IMR-90 (cell line): ENCODE measurements at regions not wholly inside any gene's neighbourhood (a gene's known extent, or its start where the extent isn't known, plus 50 kb on each side); places are given as distances from the start of the nearest gene placed in this dataset.

ENCODE experiments used
- ATAC-seq: fragments of 200-7000 bp; cut with Tn5 transposase; 2 replicates; pipeline ENCODE4 v1.9.1; 2020; ENCODE audit warnings: low read depth, mild to moderate bottlenecking, moderate library complexity
- BruUV-seq: library from RNA; stranded (reverse); fragments of 400-500 nt; replicated peaks from 2 replicates; lab custom pipeline; 2021; lab: Mats Ljungman, UMichigan
- CTCF ChIA-PET: fragments of 300-600 bp; formaldehyde crosslinking; extraction: SDS; loops from one replicate; lab custom pipeline; 2021; ENCODE audit warnings: antibody characterized with exemption; lab: Yijun Ruan, JAX
- POLR2A ChIA-PET: fragments of 300-600 bp; sonication (Branson Sonifier 250); formaldehyde crosslinking; loops from one replicate; lab custom pipeline; 2022; ENCODE audit warnings: antibody characterized with exemption; ENCODE audit not compliant: unreplicated experiment; lab: Charles Lee
- DNase-seq: peaks from one replicate; pipeline ENCODE4 v3.0.0; 2013
- H2AFZ ChIP-seq: replicated peaks from 2 replicates; pipeline ENCODE3; 2013; ENCODE audit warnings: low read length, mild to moderate bottlenecking; ENCODE audit not compliant: poor library complexity
- H2AK5ac ChIP-seq: 2 replicates; pipeline ENCODE4 v1.6.1; 2013; ENCODE audit warnings: low read depth, low read length, inconsistent platforms
- H2AK9ac ChIP-seq: replicated peaks from 2 replicates; pipeline ENCODE3; 2013; ENCODE audit warnings: mild to moderate bottlenecking, low read depth, low read length, moderate library complexity; ENCODE audit not compliant: poor library complexity
- H2BK120ac ChIP-seq: 2 replicates; pipeline ENCODE4 v1.6.1; 2013; ENCODE audit warnings: low read depth, low read length, inconsistent platforms
- H2BK15ac ChIP-seq: 3 replicates; pipeline ENCODE4 v1.6.1; 2013; ENCODE audit warnings: low read depth, low read length, inconsistent platforms
- H2BK20ac ChIP-seq: 2 replicates; pipeline ENCODE4 v1.6.1; 2013; ENCODE audit warnings: low read depth, mild to moderate bottlenecking, inconsistent platforms, low read length, moderate library complexity
- H2BK5ac ChIP-seq: 2 replicates; pipeline ENCODE4 v1.6.1; 2013; ENCODE audit warnings: mild to moderate bottlenecking, low read depth, low read length, inconsistent platforms; ENCODE audit not compliant: poor library complexity, severe bottlenecking
- H3K14ac ChIP-seq: replicated peaks from 2 replicates; pipeline ENCODE4 v1.6.1; 2013; ENCODE audit warnings: low read depth, low read length, inconsistent platforms
- H3K18ac ChIP-seq: 2 replicates; pipeline ENCODE4 v1.6.1; 2013; ENCODE audit warnings: low read depth, low read length, control low read depth
- H3K23ac ChIP-seq: 2 replicates; pipeline ENCODE4 v1.6.1; 2013; ENCODE audit warnings: low read depth, low read length, inconsistent platforms
- H3K27ac ChIP-seq: 2 replicates; pipeline ENCODE4 v1.5.1; 2013; ENCODE audit warnings: mild to moderate bottlenecking, control low read depth, low read length; ENCODE audit not compliant: insufficient read depth
- H3K27me3 ChIP-seq: 2 replicates; pipeline ENCODE4 v1.6.1; 2013; ENCODE audit warnings: low read length; ENCODE audit not compliant: control insufficient read depth, insufficient read depth
- H3K36me3 ChIP-seq: 2 replicates; pipeline ENCODE4 v1.6.1; 2013; ENCODE audit warnings: low read length, mixed read lengths; ENCODE audit not compliant: control insufficient read depth, insufficient read depth
- H3K4ac ChIP-seq: 2 replicates; pipeline ENCODE4 v1.6.1; 2013; ENCODE audit warnings: low read depth, low read length, inconsistent platforms
- H3K4me1 ChIP-seq: 2 replicates; pipeline ENCODE4 v1.6.1; 2013; ENCODE audit warnings: low read length, mixed read lengths; ENCODE audit not compliant: control insufficient read depth, insufficient read depth
- H3K4me2 ChIP-seq: 2 replicates; pipeline ENCODE4 v1.6.1; 2013; ENCODE audit warnings: low read depth, mild to moderate bottlenecking, control low read depth, low read length, moderate library complexity
- H3K4me3 ChIP-seq: 2 replicates; pipeline ENCODE4 v1.5.1; 2013; ENCODE audit warnings: low read depth, mild to moderate bottlenecking, control low read depth, low read length, moderate library complexity; ENCODE audit not compliant: insufficient read depth
- H3K56ac ChIP-seq: 2 replicates; pipeline ENCODE4 v1.6.1; 2013; ENCODE audit warnings: low read length, inconsistent platforms; ENCODE audit not compliant: insufficient read depth; ENCODE audit errors: extremely low read depth
- H3K79me1 ChIP-seq, 2 experiments: 2 replicates each; pipeline ENCODE4 v1.6.1; 2013; ENCODE audit warnings: low read length in 2 of 2, inconsistent platforms in 1 of 2, low read depth in 1 of 2
- H3K9ac ChIP-seq: 2 replicates; pipeline ENCODE4 v1.6.1; 2013; ENCODE audit warnings: low read depth, low read length, control low read depth
- H3K9me1 ChIP-seq: 2 replicates; pipeline ENCODE4 v1.6.1; 2013; ENCODE audit warnings: low read length, inconsistent platforms; ENCODE audit not compliant: insufficient read depth
- H3K9me3 ChIP-seq: 2 replicates; pipeline ENCODE4 v1.6.1; 2013; ENCODE audit warnings: low read length; ENCODE audit not compliant: control insufficient read depth, insufficient read depth
- H4K20me1 ChIP-seq: 2 replicates; pipeline ENCODE4 v1.6.1; 2013; ENCODE audit warnings: low read length, inconsistent platforms; ENCODE audit not compliant: insufficient read depth
- H4K5ac ChIP-seq: 2 replicates; pipeline ENCODE4 v1.6.1; 2013; ENCODE audit warnings: mild to moderate bottlenecking, low read depth, low read length, control low read depth
- H4K8ac ChIP-seq, 2 experiments: 2 replicates each; pipeline ENCODE4 v1.6.1; 2013; ENCODE audit warnings: low read depth in 2 of 2, low read length in 2 of 2, control low read depth in 1 of 2, inconsistent platforms in 1 of 2
- H4K91ac ChIP-seq: 2 replicates; pipeline ENCODE4 v1.6.1; 2013; ENCODE audit warnings: low read depth, low read length, inconsistent platforms; ENCODE audit not compliant: insufficient read depth
- CEBPB ChIP-seq: IDR thresholded peaks from 2 replicates; pipeline ENCODE4 v1.6.1; 2012; ENCODE audit warnings: low read depth, low read length, improper control_type of control experiment
- WGBS, 2 experiments: methylation state at CpG; one replicate each; pipeline versions ENCODE4 v1.1.5 to v1.1.7; 2013; ENCODE audit warnings: missing lambda C conversion rate in 2 of 2; ENCODE audit not compliant: insufficient read length in 1 of 2; ENCODE audit errors: extremely low coverage in 2 of 2; 5-methylcytosine and 5-hydroxymethylcytosine counted together
- dilution Hi-C: fragments of 300-500 bp; cut with HindIII; formaldehyde crosslinking; loops from one replicate; pipeline ENCODE4 v1.14.3; 2018; ENCODE audit warnings: low sequenced_read_pairs; ENCODE audit not compliant: unreplicated experiment
- in situ Hi-C: fragments of 300-500 bp; cut with MboI; formaldehyde crosslinking; loops from 3 replicates; pipeline ENCODE4 v1.14.3; 2019; ENCODE audit warnings: low sequenced_read_pairs, inconsistent platforms, mixed read lengths
- intact Hi-C: fragments of 100-400 bp; cut with micrococcal nuclease; formaldehyde crosslinking; loops from 2 replicates; pipeline ENCODE4 v1.10.0; 2022

DNA sequence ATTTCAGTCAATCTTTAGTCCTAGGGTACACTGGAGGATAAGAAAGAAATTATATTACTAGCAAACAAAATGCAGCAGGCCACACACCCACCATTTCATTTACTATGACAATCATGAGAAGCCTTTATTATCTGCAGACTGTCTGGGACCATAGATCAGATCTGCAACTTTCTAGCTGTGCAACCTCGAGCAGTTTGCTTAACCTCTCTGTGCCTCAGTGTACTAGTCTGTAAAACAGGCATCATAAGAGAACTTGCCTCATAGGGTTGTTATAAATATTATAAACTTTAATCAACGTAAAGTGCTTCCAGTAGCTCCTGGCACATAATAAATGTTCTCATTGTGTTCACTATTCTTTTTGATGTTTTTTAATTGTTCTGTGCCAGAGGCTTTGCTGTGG is 128.2 kb upstream of the C1QTNF7 start:
- Histone ChIP-seq H2BK120ac (no peak overlapping the region), H2AK9ac (no peak overlapping the region), H3K14ac (no peak overlapping the region), H3K9me3 (no peaks in the 10 kb centered on the region), H2BK15ac (no peak overlapping the region), H3K27me3 (peaks cover 5% of the 10 kb centered on the region), H2BK20ac (no peak overlapping the region), H3K9me1 (peaks cover 12% of the 10 kb centered on the region), H3K56ac (no peak overlapping the region), H3K23ac (no peak overlapping the region), H3K36me3 (no peaks in the 10 kb centered on the region), H4K8ac (no peak overlapping the region), H3K27ac (no peak overlapping the region), H3K18ac (no peak overlapping the region), H3K4me2 (no peak overlapping the region), H3K9ac (no peak overlapping the region), H2BK5ac (no peak overlapping the region), H3K4me1 (peaks cover 12% of the 10 kb centered on the region), H4K91ac (no peak overlapping the region), H3K4ac (no peak overlapping the region), H4K20me1 (no peaks in the 10 kb centered on the region), H2AFZ (no peak overlapping the region), H3K4me3 (no peak overlapping the region), H3K79me1 (no peaks in the 10 kb centered on the region), H2AK5ac (no peak overlapping the region), H4K5ac (no peak overlapping the region)
- CTCF ChIA-PET: no interaction called here
- dilution Hi-C loops (no loop called here), in situ Hi-C loops (no loop called here), intact Hi-C loops (no loop called here)
- no CpG with 5 or more reads among the region's 2 CpGs for WGBS, 2 experiments
- no TSS peak for BruUV-seq
- POLR2A ChIA-PET: no interaction called here
- ATAC-seq (no peak), DNase-seq (no peak)
- no peak for TF ChIP-seq CEBPB
